ENCODE measurements at regions not wholly inside any gene's neighbourhood (a gene's known extent, or its start where the extent isn't known, plus 50 kb on each side); places are given as distances from the start of the nearest gene placed in this dataset.
"Not testable (repeated sequence)": the region's sequence is repeated elsewhere in the genome, so short reads cannot be mapped to it uniquely, and the experiment has no call there.

DNA sequence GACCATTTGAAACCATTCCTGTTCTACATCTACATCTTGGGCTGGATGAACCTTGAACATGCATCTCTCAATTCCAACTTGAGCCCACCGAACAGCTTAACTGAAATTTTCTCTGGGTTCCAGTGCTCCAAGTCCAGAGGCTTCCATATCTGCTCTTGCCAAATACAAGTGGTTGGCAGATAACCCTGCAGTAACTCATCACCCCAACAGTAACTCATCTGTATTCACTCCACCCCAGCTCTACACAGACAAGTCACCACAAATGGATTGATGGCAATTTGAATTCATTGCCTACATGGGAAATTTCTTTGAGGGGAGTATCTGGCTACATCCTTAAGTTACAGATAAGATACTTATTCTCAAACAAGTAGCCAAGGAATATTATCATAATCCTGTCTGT, 502.4 kb upstream of the TNP1 start:
- no peak for DNase-seq

- DNase-seq, result no peak
These were observed 501.6 kb upstream of the TNP1 start for GRCh38 chr2:217361483-217361880.

DNA sequence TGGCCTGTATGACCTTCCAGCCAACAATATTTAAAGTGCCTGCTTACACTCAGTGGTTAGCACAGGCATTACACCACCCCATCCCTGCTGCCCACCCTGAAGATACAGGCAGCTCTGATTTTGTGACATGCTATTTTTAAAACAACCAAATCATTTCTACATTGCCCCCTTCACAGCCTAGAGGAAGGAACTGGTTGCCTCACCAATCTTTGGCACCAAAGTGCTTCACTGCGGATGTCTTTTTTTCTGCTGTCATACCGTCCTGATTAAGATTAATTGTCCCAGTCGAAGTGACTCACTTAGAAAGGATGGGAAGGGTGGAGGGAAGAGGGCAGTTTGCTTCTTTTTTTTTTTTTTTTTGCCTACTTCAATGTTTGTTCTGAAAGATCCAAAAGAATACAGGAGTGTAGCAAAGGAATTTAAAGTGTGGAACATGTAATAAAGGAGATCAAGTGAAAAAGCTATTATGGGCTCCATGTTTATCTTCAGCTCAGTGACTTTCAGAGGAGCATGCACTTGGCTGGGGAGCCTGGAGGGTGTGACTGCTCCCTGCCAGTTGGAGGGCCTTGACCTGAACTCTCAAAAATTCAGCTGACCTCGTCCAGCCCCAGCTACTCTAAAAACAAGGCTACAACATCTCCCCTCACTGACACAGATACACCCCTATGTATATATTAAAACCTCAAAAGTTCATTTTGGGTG, 501.1 kb upstream of the TNP1 start:
- no peak for DNase-seq

DNA sequence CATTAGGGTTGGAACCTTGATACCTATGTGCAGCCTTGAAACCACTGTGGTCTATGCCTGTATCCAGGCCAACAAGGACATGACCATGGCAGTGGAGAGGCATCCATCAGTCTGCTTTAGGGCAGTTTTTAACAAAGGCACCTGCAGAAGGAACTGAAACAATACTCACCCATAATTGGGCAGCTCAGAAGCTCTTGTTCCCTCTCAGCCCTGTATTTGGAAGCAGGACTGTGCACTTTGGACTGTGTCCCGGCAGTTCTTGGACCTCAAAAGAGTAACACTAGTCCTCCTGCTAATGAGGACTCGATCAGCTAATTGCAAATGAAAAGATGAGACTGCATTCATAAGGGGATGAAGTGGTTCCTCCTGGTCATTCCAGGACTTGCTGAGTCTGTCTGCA, 500.2 kb upstream of the TNP1 start:
- no peak for DNase-seq

GRCh38 chr2:217357886-217358620, 498.2 kb upstream of the TNP1 start:
- DNase-seq, result no peak

- no peak for DNase-seq
These were observed 496.9 kb upstream of the TNP1 start for GRCh38 chr2:217356781-217357180.

DNA sequence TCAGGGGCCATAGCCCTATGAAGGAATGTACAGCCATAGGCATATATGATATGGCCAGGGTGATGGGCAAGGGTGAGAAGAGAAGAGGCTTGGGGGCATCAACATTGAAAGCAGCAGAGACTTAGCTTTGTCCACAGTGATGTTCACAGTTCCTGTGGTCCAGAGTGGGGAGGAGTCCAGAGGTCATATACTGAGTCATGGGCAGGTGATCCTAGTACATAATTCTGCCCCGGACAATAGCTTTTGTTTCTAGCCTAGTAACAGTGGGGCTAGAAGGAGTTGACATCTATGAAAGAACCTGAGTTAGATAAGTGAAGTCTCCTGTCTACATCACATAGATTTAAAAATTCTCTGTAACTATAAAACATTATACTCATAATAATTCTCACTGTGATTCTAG, 496.3 kb upstream of the TNP1 start:
- DNase-seq, result no peak

DNA sequence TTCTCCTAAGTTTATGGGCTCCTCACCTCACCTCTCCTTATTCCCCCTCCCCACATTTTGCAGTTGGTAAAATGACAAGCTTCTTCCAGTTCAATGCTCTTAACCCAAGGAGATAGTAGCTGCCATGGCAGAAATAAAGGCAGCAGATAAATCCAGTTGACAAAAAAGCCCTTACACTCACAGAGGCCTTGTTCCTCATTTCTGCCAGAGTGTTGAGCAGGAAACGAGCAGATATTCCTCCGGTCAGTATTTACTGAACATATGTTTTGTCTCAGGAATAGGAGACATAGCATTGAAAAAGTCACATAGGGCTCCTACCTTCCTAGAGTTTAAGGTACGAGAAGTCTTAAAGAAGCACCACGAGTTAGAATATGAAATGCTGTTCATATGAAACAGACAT, 493.7 kb upstream of the TNP1 start:
- DNase-seq, result no peak

DNA sequence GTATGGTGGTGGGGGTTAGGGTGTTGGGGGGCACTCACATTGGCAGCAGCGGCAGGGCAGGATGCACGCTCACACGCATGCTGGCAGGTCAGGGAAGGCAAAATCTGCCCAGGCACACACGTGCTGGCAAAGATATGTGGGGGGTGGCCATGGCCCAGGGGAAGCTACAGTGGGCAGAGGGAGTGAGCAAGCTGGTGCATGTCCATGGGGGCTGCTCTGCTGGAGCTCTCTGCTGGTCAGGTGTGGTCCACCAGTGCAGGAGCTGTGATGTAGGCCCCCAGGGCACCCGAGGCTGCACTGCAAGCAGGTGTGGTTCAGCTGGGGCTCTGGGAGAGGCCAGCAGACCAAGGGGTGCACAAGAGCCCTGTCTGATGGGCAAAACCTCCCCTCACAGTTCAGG, 491.5 kb upstream of the TNP1 start:
- DNase-seq, result no peak

DNA sequence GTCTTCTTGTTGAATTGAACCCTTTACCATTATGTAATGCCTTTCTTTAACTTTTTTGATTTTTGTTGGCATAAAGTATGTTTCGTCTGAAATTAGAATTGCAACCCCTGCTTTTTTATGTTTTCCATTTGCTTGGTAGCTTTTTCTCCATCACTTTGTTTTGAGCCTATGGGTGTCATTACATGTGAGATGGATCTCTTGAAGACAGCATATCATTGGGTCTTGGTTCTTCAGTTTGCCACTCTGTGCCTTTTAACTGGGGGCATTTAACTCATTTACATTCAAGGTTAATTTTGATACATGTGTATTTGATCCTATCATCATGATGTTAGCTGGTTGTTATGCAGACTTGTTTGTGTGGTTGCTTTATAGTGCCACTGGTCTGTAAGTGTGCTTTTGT, 489.4 kb upstream of the TNP1 start:
- DNase-seq, result no peak

DNA sequence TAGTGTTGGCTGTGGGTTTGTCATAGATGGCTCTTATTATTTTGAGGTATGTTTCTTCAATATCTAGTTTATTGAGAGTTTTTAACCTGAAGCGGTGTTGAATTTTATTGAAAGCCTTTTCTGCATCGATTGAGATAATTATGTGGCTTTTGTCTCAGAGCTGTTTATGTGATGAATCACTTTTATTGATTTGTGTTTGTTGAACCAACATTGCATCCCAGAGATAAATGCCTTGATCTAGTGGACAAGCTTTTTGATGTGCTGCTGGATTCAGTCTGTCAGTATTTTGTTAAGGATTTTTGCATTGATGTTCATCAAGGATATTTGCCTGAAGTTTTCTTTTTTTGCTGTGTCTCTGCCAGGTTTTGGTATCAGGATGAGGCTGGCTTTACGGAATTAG, 487.8 kb upstream of the TNP1 start:
- not testable (repeated sequence) for DNase-seq

DNA sequence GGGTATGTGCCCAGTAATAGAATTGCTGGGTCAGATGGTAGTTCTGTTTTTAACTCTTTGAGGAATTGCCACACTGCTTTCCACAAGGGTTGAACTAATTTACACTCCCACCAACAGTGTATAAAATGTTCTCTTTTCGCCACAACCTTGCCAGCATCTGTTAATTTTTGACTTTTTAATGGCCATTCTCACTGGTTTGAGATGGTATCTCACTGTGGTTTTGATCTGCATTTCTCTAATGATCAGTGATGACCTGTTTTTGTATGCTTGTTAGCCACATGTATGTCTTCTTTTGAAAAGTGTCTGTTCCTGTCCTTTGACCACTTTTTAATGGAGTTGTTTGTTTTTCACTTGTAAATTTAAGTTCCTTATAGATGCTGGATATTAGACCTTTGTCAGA, 486.2 kb upstream of the TNP1 start:
- DNase-seq, result not testable (repeated sequence)

DNA sequence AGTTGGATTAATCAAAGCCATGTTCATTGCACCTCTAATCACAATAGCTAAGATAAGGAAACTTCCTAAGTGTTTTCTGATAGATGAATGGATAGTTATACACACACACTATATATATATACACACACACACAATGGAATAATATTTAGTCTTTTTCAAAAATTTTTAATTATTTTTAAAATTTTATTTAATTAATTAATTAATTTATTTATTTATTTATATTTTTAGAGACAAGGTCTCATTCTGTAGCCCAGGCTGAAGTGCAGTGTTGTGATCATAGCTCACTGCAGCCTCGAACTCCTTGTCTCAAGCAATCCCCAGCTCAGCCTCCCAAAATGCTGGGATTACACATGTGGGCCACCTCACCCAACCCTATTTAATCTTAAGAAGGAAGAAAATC, 481.0 kb upstream of the TNP1 start:
- DNase-seq, result no peak

GRCh38 chr2:217340176-217340575, 480.3 kb upstream of the TNP1 start:
- DNase-seq, result no peak

DNA sequence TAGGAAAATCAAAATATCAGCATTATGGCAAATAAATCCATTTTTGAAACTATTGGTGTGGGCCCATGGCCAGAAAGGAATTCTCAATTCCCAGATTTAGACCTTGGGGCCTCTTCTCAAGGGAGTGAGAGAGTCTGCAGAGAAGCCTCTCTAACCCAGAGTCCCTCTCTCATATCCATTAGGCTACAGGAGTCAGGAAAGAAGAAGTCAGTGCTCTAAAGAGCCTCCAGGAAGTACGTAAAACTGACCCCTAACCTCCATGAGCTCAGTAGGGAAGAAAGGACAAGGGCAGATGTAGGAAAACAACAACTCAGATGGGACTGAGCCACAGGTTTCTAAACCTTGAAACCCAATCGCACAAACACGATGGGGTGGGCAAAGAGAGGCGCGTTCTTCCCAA, 479.9 kb upstream of the TNP1 start:
- DNase-seq, result no peak

GRCh38 chr2:217338306-217338916, 478.5 kb upstream of the TNP1 start:
- DNase-seq, result no peak

- no peak for DNase-seq
These were observed 477.9 kb upstream of the TNP1 start for GRCh38 chr2:217337771-217338170.

GRCh38 chr2:217336694-217337093, 476.8 kb upstream of the TNP1 start:
- DNase-seq, result no peak

DNA sequence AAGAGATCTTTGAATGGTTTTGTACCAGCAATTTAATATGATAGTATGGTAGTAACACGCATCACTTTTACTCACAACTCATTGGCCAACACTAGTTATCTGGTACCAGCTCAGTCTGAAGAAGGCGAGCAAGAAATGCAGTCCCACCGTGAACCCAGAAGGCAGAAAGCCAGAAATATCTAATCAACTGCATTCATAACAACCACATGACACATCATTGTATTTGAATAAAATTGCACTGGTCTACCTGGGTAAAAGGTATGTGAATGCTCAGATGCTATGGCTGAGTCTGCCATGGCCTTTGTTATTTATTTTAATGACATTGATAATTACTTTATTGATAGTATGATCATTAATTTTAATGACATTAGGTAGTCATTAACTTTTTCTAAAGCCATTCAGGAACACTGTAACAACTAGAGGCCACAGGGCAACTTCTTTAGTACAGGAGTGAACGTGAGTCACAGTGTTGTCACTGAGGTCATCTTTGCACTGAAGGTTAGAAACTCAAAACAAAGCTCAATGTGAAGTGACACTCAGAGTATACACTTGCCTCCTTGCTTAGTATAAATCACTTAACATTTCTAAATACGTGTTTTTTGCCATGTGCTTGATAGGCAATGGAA, 475.6 kb upstream of the TNP1 start:
- no peak for DNase-seq

DNA sequence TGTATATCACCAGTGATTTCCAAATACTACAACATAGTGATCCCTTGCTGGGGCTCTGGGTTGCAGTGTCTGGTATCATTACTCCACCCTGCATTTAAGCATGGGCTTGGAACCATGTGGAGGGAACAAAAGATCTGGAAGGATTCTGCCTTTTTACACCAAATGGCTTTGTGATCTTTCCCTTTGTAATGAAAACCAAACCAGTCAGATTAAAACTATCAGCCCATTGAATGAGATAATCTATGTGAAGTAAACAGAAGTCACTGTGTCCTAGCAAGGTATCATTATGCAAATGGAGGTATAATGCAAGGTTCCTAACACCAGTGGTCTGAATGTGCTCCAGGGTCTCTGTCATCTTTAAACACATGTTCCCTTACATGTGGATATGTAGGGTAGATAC, 474.7 kb upstream of the TNP1 start:
- DNase-seq, result no peak

DNA sequence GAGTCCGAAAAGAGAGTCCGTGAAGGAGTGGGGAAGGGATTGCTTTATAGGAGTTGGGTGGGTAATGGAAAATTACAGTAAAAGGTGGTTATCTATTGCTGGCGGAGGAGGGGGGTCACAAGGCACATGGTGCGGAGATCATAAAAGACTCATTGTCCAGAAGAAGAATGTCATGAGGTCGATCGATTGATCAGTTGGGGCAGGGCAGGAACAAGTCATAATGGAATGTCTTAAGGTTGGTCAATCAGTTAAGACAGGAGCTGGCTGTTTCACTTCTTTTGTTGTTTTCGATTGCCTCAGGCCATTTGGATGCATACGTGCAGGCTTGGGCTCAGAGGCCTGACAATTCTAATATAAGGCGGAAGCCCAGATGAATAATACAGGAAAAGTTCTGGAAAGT, 473.0 kb upstream of the TNP1 start:
- no peak for DNase-seq

DNA sequence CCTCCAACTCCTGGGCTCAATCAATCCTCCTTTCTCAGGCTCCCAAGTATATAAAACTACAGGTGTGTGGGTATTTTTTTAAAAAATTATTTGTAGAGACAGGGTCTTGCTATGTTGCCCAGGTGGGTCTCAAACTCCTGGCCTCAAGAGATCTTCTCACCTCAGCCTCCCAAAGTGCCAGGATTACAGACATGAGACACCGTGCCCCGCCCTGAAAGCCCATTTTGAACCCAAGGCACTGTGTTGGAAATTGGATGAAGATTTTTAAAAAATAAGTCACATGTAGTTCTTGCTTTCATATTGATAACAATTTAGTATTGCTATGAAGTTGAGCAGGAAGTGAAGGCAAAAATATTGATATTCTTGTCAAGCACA, 472.5 kb upstream of the TNP1 start:
- no peak for DNase-seq

DNA sequence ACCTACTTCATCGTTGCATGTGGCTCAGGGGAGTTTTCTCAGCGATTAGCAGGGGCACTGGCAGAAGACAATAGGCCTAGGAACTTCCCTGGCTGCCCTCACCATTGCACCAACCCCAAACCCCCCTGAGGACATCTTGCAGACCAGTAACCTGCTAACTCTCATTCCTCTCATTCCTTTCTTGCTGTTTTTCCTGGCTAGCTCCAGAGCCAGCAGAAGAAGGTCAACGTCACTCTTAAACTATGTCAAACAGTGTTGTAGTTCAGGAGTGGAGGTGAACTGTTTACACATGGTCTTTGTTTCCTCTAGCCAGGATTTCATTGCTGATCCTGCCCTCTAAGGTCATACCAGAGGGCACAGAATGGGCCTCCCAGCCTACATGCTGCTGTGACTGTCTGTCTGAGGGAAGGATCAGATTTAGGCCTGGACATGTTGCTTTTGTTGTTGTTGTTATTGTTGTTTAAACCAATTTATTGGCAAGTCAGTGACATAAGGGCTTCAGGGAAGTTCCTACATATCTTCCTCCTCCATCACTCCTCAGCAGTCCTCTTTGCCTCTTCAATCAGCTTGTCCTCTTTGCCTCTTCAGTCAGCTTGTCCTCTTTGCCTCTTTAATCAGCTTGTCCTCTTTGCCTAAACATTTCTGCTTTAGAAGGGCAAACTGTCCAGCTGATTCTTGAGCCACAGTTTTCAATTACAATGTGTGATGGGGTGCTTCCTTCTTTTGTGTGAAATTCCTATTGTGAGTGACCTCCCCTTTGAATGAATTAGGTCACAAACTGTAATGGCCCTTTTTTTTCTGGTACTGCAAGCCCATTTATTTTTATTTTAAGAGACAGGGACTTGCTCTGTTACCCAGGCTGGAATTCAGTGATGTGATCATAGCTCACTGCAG, 471.9 kb upstream of the TNP1 start:
- DNase-seq, result no peak

Data from stimulated activated CD4-positive, alpha-beta T cell treated with anti-CD3 and anti-CD28 coated beads, Interleukin-15, amount 100 ng/mL, for 24 hours (primary cell).